Panc1 (cell line): ENCODE measurements at regions not wholly inside any gene's neighbourhood (a gene's known extent, or its start where the extent isn't known, plus 50 kb on each side); places are given as distances from the start of the nearest gene placed in this dataset.

ENCODE experiments used
- ATAC-seq: fragments of 200-7000 bp; cut with Tn5 transposase; 2 replicates; pipeline ENCODE4 v1.9.1; 2020; ENCODE audit warnings: mild to moderate bottlenecking, moderate library complexity
- BruUV-seq: library from RNA; stranded (reverse); fragments of 400-500 nt; replicated peaks from 2 replicates; lab custom pipeline; 2021; lab: Mats Ljungman, UMichigan
- CTCF ChIA-PET: fragments of 300-600 bp; sonication (Branson Sonifier 250); formaldehyde crosslinking; loops from one replicate; lab custom pipeline; 2022; ENCODE audit warnings: antibody characterized with exemption; lab: Charles Lee
- POLR2A ChIA-PET: fragments of 300-600 bp; sonication (Branson Sonifier 250); formaldehyde crosslinking; loops from one replicate; lab custom pipeline; 2022; ENCODE audit warnings: antibody characterized with exemption; lab: Charles Lee
- DNase-seq: peaks from one replicate; pipeline ENCODE4 v3.0.0-alpha.2; 2010; ENCODE audit warnings: low read depth, low spot score
- H3K27ac ChIP-seq: 2 replicates; pipeline ENCODE4 v1.5.1; 2011; ENCODE audit warnings: mild to moderate bottlenecking, low read length, inconsistent platforms
- H3K27me3 ChIP-seq: fragments of 200-500 bp; sonication (Bioruptor generic); 2 replicates; pipeline ENCODE4 v1.6.0; 2014; ENCODE audit warnings: low read length, inconsistent platforms; ENCODE audit not compliant: control insufficient read depth, insufficient read depth
- H3K36me3 ChIP-seq: fragments of 200-500 bp; sonication (Bioruptor generic); 2 replicates; pipeline ENCODE4 v1.5.1; 2014; ENCODE audit warnings: inconsistent platforms, mild to moderate bottlenecking, low read length, moderate library complexity; ENCODE audit not compliant: control insufficient read depth, insufficient read depth
- H3K4me1 ChIP-seq: 2 replicates; pipeline ENCODE4 v1.5.1; 2011; ENCODE audit warnings: inconsistent platforms, mild to moderate bottlenecking, low read length, moderate library complexity; ENCODE audit not compliant: control insufficient read depth, insufficient read depth
- H3K4me3 ChIP-seq, 2 experiments: 2 replicates each; pipeline ENCODE4 v1.5.1; 2011 to 2012; ENCODE audit warnings: low read depth in 2 of 2, low read length in 2 of 2, mild to moderate bottlenecking in 2 of 2, inconsistent platforms in 1 of 2, moderate library complexity in 1 of 2
- H3K9me3 ChIP-seq: fragments of 200-500 bp; sonication (Bioruptor generic); 2 replicates; pipeline ENCODE4 v1.5.1; 2014; ENCODE audit warnings: low read depth, mild to moderate bottlenecking, inconsistent platforms, low read length, moderate library complexity; ENCODE audit not compliant: control insufficient read depth, insufficient read depth
- CTCF ChIP-seq: fragments of 450-650 bp; IDR thresholded peaks from 2 replicates; pipeline ENCODE4 v1.5.1; 2017; ENCODE audit warnings: mild to moderate bottlenecking
- POLR2AphosphoS5 ChIP-seq: IDR thresholded peaks from 2 replicates; pipeline ENCODE4 v1.6.1; 2012; ENCODE audit warnings: mild to moderate bottlenecking, low read depth, low read length, moderate library complexity
- REST ChIP-seq, 2 experiments: IDR thresholded peaks; 2 replicates each; pipeline ENCODE4 v1.6.1; 2011 to 2012; ENCODE audit warnings: low read depth in 2 of 2, control low read depth in 1 of 2, low read length in 1 of 2, mild to moderate bottlenecking in 1 of 2, moderate library complexity in 1 of 2; ENCODE audit not compliant: insufficient read depth in 1 of 2
- SIN3A ChIP-seq: IDR thresholded peaks from 2 replicates; pipeline ENCODE4 v1.6.1; 2012; ENCODE audit warnings: low read depth, mild to moderate bottlenecking, low read length, moderate library complexity, borderline replicate concordance; ENCODE audit not compliant: insufficient read depth
- TCF7L2 ChIP-seq: IDR thresholded peaks from 2 replicates; pipeline ENCODE4 v1.6.1; 2011; ENCODE audit warnings: mild to moderate bottlenecking, low read depth, low read length, inconsistent platforms
- in situ Hi-C: cut with HindIII; loops from 2 replicates; pipeline ENCODE4 v1.10.0; 2016; ENCODE audit warnings: low sequenced_read_pairs, low pct_unique_long_range_greater_than_20kb
- intact Hi-C: fragments of 100-400 bp; cut with micrococcal nuclease; formaldehyde crosslinking; loops from one replicate; pipeline ENCODE4 v1.10.0; 2022; ENCODE audit not compliant: unreplicated experiment

DNA sequence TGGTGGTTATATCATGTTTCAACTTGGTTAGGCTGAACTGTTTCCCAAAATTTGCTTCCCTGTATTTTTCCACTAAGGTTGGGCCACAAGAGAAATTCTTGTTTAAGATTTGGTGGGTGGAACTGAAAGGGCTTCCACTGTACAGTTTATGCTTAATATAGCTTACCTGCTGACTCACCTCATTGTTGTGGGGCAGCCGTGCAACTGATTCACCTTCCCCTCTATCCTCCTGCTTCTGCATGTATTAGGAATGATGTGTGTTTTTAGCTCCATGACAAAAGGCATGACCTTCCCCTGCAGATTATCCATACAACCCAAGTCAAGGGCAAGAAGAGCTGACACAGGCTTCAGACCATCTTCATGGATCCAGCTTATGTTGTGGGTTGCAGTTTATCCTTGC, 98.4 kb upstream of the GULP1 start:
- Histone ChIP-seq H3K4me1 (no peaks in the 10 kb centered on the region), H3K4me3 (no peak overlapping the region), H3K9me3 (no peaks in the 10 kb centered on the region), H3K27me3 (no peaks in the 10 kb centered on the region), H3K27ac (no peak overlapping the region), H3K36me3 (no peaks in the 10 kb centered on the region)
- in situ Hi-C loops (no loop called here), intact Hi-C loops (no loop called here)
- no TSS peak for BruUV-seq
- ATAC-seq (no peak), DNase-seq (no peak)
- TF ChIP-seq SIN3A (no peak), CTCF (no peak), REST (IDR thresholded peaks at IDR 0.05; ENCODE audit: insufficient read depth in 1 of 2, low read depth in 2 of 2, low read length in 1 of 2) (no peak), POLR2AphosphoS5 (no peak), TCF7L2 (no peak)
- POLR2A ChIA-PET: no interaction called here
- CTCF ChIA-PET: no interaction called here

- Histone ChIP-seq H3K4me3 (no peak overlapping the region), H3K36me3 (no peaks in the 10 kb centered on the region), H3K4me1 (no peaks in the 10 kb centered on the region), H3K27ac (no peak overlapping the region), H3K27me3 (no peaks in the 10 kb centered on the region), H3K9me3 (no peaks in the 10 kb centered on the region)
- no peak for DNase-seq
- no peak for TF ChIP-seq CTCF
- TF ChIP-seq POLR2AphosphoS5: no peak
- no peak for TF ChIP-seq REST (IDR thresholded peaks at IDR 0.05; ENCODE audit: insufficient read depth in 1 of 2, low read depth in 2 of 2, low read length in 1 of 2)
- no peak for TF ChIP-seq SIN3A
- TF ChIP-seq TCF7L2: no peak
- in situ Hi-C loops (no loop called here), intact Hi-C loops (no loop called here)
- BruUV-seq: no TSS peak
- ATAC-seq: no peak
- ChIA-PET POLR2A (no interaction called here), CTCF (no interaction called here)
These were observed 95.2 kb upstream of the GULP1 start for GRCh38 chr2:188196343-188197008.
